GM21390 (cell line): ENCODE measurements at regions not wholly inside any gene's neighbourhood (a gene's known extent, or its start where the extent isn't known, plus 50 kb on each side); places are given as distances from the start of the nearest gene placed in this dataset.

Experiments
- ATAC-seq: cut with Tn5 transposase; IDR thresholded peaks from one replicate; pipeline ENCODE4 v1.9.1; 2021; ENCODE audit not compliant: unreplicated experiment

GRCh38 chr16:76164970-76165558, 112.1 kb upstream of the CNTNAP4 start:
- peak; percentile 60 for ATAC-seq

GRCh38 chr16:76175718-76176117, 101.5 kb upstream of the CNTNAP4 start:
- no peak for ATAC-seq

- peak; percentile 83 for ATAC-seq
Measured at GRCh38 chr16:76176153-76176552, 101.0 kb upstream of the CNTNAP4 start.

- no peak for ATAC-seq
Measured at GRCh38 chr16:76176616-76177015, 100.6 kb upstream of the CNTNAP4 start.

- ATAC-seq = no peak
Measured at GRCh38 chr16:76182041-76182635, 95.1 kb upstream of the CNTNAP4 start.

- ATAC-seq = no peak
Measured at GRCh38 chr16:76183647-76184046, 93.6 kb upstream of the CNTNAP4 start.

- ATAC-seq = no peak
Measured at GRCh38 chr16:76190057-76190456, 87.1 kb upstream of the CNTNAP4 start.

- no peak for ATAC-seq
Measured at GRCh38 chr16:76190480-76190879, 86.7 kb upstream of the CNTNAP4 start.

GRCh38 chr16:76193906-76194615, 83.1 kb upstream of the CNTNAP4 start:
- ATAC-seq = no peak

- ATAC-seq = no peak
Measured at GRCh38 chr16:76194616-76195015, 82.6 kb upstream of the CNTNAP4 start.

- no peak for ATAC-seq
Measured at GRCh38 chr16:76195056-76195455, 82.1 kb upstream of the CNTNAP4 start.

- no peak for ATAC-seq
Measured at GRCh38 chr16:76195648-76196047, 81.6 kb upstream of the CNTNAP4 start.

GRCh38 chr16:76197900-76198299, 79.3 kb upstream of the CNTNAP4 start:
- ATAC-seq = no peak

- ATAC-seq = no peak
Measured at GRCh38 chr16:76199681-76200220, 77.5 kb upstream of the CNTNAP4 start.

- no peak for ATAC-seq
Measured at GRCh38 chr16:76201385-76201784, 75.8 kb upstream of the CNTNAP4 start.

- peak; percentile 61 for ATAC-seq
Measured at GRCh38 chr16:76204249-76204648, 73.0 kb upstream of the CNTNAP4 start.

GRCh38 chr16:76207270-76207669, 69.9 kb upstream of the CNTNAP4 start:
- ATAC-seq = no peak

- ATAC-seq = no peak
Measured at GRCh38 chr16:76210157-76210556, 67.0 kb upstream of the CNTNAP4 start.

- no peak for ATAC-seq
Measured at GRCh38 chr16:76213860-76214259, 63.3 kb upstream of the CNTNAP4 start.

- ATAC-seq = no peak
Measured at GRCh38 chr16:76214856-76215255, 62.3 kb upstream of the CNTNAP4 start.

GRCh38 chr16:76222087-76222486, 55.1 kb upstream of the CNTNAP4 start:
- ATAC-seq = no peak

- ATAC-seq = no peak
Measured at GRCh38 chr16:76222853-76223252, 54.3 kb upstream of the CNTNAP4 start.
